HepG2 (cell line): ENCODE measurements at regions not wholly inside any gene's neighbourhood (a gene's known extent, or its start where the extent isn't known, plus 50 kb on each side); places are given as distances from the start of the nearest gene placed in this dataset.

Experiments
- EZH2 ChIP-seq: conservative IDR thresholded peaks from 2 replicates; pipeline ENCODE4 v1.6.1; 2012; ENCODE audit warnings: mild to moderate bottlenecking, low read depth, low read length, moderate library complexity
- HIVEP1 ChIP-seq: sonication (generic); formaldehyde crosslinking; IDR thresholded peaks from 2 replicates; pipeline ENCODE4 v1.4.0; 2020; ENCODE audit warnings: mild to moderate bottlenecking, missing genetic modification reagents
- RFX1 ChIP-seq: fragments of 450-650 bp; IDR thresholded peaks from 2 replicates; pipeline ENCODE4 v1.6.1; 2017
- SCMH1 ChIP-seq: sonication (generic); formaldehyde crosslinking; IDR thresholded peaks from 2 replicates; pipeline ENCODE4 v1.9.0; 2021; ENCODE audit warnings: missing genetic modification reagents, mild to moderate bottlenecking, borderline replicate concordance
- ZKSCAN1 ChIP-seq: fragments of 150-350 bp; IDR thresholded peaks from 2 replicates; pipeline ENCODE4 v1.6.1; 2014; ENCODE audit warnings: low read length
- ZNF672 ChIP-seq: sonication (generic); formaldehyde crosslinking; IDR thresholded peaks from 2 replicates; pipeline ENCODE4 v1.8.1; 2022; ENCODE audit warnings: missing genetic modification reagents
- ZNF775 ChIP-seq: sonication (generic); formaldehyde crosslinking; IDR thresholded peaks from 2 replicates; pipeline ENCODE4 v1.4.0; 2020; ENCODE audit warnings: missing genetic modification reagents, mild to moderate bottlenecking, moderate library complexity, borderline replicate concordance

DNA sequence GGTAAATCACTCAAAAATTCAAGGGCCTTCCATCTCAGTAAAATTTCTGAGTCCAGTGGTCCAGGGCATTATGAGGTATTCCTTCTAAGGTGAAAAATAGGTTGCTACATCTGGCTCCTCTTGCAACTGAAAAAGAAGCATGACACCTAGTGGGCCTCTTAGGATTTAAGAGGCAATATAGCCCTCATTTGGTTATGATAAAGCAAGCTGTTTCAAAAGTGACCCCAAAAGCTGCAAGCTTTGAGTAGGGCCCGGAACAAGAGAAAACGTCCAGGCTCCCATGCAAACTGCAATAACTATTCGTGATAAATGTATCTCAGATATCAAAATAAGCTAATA, 1910.2 kb upstream of the PRR20A start:
- TF ChIP-seq ZKSCAN1 (no peak), SCMH1 (CRISPR knock-in tag) (no peak), ZNF672 (CRISPR knock-in tag) (no peak), ZNF775 (no peak), EZH2 (no peak), RFX1 (no peak), HIVEP1 (CRISPR knock-in tag) (no peak)
